ENCODE measurements at regions not wholly inside any gene's neighbourhood (a gene's known extent, or its start where the extent isn't known, plus 50 kb on each side); places are given as distances from the start of the nearest gene placed in this dataset.

- TF ChIP-seq CTCF (conservative IDR thresholded peaks at IDR 0.05; ENCODE audit: low read depth in 2 of 2) (no peak), EZH2phosphoT487 (IDR thresholded peaks at IDR 0.05; ENCODE audit: unreplicated experiment) (no peak), JUNB (IDR thresholded peaks at IDR 0.05; ENCODE audit: unreplicated experiment) (no peak), EZH2 (IDR thresholded peaks at IDR 0.05; ENCODE audit: low read depth, unreplicated experiment) (no peak), ZNF331 (CRISPR knock-in tag; IDR thresholded peaks at IDR 0.05; ENCODE audit: low read depth) (no peak)
Observed at GRCh38 chr13:30125422-30126073, 181.8 kb downstream of the KATNAL1 start.

Measured in GM23338 (cell line).